COR-L47 (cell line): ENCODE measurements at regions not wholly inside any gene's neighbourhood (a gene's known extent, or its start where the extent isn't known, plus 50 kb on each side); places are given as distances from the start of the nearest gene placed in this dataset.

Experiments
- DNase-seq: peaks from one replicate; lab custom pipeline; 2025; lab: John Stamatoyannopoulos, UW

DNA sequence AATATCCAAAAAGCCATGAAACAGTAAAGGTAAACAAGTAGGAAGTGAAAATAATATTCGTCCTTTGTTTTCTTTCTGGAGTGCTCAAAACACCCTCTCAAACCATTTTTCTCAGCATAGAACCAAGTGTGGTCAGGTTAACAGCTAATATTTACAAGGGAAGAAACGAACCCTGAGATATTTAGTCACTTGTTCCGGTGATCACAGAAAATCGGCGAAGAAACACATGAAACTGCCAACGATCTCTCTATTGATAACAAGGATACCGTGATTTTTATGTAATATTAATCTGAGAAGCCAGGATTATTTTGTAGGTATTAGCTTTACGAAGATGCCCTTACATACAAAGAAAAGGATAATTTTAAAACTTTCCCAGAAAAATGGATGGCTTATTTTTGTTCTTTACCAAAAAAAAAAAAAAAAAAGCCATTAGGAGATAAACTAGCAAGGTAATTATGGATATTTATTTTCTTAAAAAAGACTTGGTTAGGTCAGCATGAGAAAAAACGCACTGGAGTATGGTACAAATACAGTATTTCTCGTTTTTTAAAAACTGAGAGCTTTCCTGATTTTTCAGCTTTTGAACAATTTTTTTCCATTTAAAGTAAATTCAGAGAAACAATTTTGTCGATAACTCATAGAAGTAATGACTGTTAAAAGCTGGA is 107.3 kb upstream of the HNRNPU start:
- DNase-seq, result no peak

DNA sequence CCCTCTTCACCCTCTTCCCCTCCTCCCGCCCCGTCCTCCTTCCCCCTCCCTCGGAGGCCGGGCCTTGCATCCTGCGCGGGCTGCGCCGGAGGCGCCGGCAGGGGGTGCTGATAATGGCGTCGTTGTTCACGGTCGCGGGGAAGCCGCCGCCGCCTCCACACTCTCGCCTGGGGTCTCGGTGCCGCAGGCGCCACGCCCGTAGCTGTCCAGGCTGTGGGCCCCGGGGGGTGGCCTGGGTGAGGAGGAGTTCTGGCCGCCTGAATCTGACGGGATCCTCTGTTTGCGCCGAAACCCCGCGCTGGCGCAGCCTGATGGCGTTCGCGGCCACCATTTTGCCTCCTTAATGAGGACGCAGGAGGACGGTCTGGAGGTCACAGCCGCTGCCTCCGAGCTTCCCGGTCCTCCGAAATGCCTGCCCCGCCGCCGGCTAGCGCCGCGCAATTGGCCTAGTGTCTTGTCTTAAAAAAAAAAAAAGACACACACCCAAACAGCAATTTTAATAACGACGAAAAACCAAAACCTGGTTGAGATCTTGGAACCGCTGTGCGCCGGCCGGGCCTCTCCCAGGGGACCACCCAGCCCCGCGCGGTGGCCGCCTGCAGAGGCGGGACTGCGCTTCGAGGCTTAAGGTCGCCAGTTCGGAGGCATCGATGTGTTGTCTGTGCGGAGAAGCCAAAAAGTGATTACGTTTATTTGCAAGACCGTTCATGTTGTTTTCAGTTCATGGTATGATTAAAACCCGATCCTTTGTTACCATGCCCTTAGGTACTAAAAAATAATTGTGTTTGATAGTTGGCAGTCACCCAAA is 106.6 kb upstream of the HNRNPU start:
- DNase-seq, result peak; percentile 94

DNA sequence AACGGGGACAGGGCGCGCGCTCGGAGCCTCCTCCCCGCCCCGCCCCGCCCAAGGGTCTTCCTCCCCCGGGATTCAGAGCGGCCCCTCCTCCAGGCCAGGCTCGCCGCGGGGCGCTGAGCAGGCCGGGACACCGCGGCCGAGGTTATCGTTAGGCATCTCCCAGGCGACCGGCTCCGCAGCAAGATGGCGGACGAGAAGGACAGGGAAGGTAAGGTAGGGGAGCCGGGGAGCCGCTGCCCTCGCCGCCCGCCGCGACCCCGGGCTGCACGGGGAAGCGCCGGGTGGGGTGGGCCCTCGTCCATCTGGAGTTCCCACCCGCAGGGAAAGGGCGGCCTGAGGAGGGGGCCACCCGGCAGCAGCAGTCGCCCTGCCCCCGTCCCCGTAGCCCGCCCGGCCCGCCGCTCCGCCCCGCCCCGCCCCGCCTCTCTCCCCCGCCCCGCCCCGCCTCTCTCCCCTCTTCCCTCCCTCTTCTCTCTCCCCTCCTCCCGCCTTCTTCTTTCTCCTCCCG is 105.9 kb upstream of the HNRNPU start:
- peak; percentile 78 for DNase-seq

DNA sequence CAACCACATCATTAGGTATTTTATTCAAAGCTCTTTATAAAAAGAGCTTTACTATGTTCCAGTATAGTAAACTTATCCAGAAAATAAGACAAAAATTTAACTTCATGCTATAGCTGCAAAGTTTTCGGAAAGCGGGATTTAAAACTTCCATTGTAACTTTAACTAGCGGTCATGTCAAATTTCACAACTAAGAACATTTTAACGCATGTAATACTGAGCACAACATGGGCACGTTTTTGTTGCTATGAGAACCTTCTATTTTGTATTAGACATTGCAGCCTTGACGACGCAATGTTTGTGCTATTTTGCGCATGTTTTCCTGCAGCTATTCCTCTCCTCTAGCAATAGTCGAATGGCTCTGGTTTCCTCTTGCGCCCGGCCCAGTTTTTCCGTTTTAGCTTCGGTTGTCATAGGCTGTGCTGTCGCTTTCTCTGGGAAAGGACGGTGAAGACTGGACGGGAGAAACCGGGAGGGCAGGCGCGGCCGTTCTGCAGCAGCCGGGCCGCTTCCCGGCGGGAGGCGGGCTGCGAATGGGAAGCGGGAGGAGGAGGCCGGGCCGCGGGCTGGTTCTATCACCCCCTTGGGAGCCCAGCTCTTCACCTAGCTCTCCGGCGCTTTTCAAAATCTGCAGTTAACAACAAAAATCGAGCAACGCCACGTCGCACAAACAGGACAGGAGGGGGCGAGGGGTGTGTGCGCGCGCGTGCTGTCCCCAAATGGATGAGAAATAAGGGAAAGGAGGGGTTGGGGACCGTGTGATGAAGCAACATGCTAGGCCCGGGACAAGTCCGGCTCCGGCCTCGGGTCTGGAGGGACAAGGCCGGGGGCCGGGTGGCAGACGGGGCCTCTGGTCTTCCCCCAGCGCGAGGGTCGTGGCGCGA is 105.3 kb upstream of the HNRNPU start:
- peak; percentile 58 for DNase-seq

- no peak for DNase-seq
Observed at GRCh38 chr1:244968881-244969280, 104.5 kb upstream of the HNRNPU start.

DNA sequence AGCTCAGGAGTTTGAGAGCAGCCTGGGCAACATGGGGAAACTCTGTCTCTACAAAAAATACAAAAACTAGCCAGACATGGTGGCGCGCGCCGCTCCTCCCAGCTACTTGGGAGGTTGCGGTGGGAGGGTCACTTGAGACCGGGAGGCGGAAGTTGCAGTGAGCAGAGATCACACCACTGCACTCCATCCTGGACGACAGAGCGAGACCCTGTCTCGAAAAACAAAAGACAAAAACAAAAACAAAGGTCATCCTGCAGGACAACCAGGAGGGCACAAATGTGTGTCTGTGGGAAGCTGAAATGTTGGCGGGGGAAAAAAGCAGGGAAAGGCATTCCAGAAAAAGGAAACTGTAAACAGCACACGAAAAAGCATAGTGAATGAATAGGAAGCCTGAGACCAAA is 104.1 kb upstream of the HNRNPU start:
- DNase-seq, result no peak

DNA sequence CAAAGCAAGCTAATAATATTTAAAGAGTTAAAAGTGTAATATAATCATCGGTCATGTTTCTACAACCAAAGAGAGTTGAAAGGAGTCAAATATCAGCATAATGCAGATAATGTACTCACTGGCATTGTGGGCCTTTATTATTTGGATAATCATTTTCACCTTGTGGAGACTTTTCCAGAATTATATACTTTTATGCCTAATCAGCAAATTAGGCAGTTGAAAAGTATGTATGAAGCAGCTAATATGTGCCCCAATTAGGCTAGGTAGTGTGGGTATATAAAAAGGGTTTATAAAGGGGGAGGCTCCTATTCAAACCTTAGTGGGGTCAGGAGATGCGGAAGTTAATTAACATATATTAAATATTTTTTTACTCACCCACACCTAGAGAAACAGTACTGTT is 102.8 kb upstream of the HNRNPU start:
- no peak for DNase-seq

- DNase-seq, result no peak
Observed at GRCh38 chr1:244965185-244966030, 101.1 kb upstream of the HNRNPU start.

- DNase-seq, result no peak
Observed at GRCh38 chr1:244964112-244964971, 100.0 kb upstream of the HNRNPU start.

DNA sequence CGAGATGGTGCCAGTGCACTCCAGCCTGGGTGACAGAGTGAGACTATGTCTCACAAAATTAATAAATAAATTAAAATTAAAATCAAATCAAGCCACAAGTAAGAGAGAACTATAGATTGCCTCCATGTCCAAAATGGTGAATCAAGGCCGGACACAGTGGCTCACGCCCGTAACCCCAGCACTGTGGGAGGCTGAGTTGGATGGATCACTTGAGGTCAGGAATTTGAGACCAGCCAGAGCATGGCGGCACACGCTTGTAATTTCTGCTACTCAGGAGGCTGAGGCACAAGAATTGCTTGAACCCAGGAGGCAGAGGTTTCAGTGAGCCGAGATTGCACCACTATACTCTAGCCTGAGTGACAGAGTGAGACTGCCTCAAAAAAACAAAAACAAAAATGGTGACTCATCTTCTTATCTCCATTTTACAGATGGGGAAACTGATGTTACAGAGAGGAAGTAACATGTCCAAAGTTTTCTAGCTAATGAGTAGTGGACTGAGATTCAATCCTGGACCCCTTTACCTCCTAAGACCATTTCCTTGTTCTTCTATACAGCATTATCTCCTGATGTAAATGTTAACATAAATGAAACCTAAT is 99.0 kb upstream of the HNRNPU start:
- DNase-seq, result no peak

DNA sequence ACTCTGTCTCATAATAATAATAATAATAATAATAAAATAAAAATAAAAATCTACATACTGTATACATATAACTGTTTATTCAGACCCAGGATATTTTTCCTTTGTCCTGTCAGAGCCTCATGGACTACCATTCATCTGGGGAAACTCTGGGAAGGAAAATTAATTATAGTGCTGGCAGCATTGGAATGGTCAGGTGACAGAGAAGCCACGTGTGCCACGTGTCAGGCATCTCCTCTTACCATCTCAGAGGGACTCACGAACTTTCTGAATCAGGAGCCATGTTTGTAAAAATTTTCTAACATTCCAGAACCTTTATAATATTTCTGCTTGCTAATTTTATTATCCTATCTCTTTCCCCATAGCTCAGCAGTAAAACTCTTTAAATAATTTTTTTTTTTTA is 97.8 kb upstream of the HNRNPU start:
- DNase-seq, result no peak

GRCh38 chr1:244960904-244961303 is 96.6 kb upstream of the HNRNPU start:
- no peak for DNase-seq

DNA sequence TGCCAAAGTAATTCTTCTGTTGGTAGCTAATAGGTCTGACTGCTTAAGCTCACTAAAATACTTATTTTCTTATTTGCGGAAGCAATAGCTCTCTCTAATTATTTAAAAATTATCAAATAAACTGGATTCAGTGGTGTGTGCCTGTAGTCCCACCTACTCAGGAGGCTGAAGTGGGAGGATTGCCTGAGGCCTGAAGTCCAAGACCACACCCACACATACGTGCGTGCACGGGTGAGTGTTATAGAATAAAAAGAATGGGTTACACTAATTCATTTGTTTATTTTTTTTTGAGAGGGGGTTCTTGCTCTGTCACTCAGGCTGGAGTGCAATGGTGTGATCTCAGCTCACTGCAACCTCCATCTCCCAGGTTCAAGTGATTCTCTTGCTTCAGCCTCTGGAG is 94.2 kb upstream of the HNRNPU start:
- no peak for DNase-seq

DNA sequence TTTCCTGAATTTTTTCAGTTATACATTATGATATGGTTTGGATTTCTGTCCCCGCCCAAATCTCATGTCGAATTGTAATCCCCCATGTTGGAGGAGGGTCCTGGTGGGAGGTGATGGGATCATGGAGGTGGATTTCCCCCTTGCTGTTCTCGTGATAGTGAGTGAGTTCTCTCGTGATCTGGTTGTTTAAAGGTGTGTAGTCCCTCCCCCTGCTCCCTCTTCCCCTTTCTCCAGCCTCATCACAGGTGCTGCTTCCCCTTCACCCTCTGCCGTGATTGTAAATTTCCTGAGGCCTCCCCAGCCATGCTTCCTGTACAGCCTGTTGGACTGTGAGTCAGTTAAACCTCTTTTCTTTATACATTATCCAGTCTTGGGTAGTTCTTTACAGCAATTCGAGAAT is 93.2 kb upstream of the HNRNPU start:
- no peak for DNase-seq

DNA sequence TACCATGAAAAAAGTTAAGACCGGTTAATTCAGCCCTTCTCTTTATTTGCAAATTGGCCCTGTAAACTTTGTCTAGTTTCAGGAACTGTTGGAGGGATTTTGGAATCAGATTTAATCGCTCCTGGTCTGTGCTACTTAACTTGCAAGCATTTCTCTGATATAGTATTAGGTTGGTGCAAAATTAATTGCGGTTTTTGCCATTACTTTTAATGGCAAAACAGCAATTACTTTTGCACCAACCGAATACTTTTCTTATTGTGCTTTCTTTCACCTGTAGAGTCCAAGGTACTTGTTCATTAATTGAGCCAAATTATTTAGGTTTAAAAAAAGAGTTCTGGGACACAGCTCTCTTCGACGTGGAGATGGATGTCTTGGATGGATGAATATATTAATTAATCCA is 92.8 kb upstream of the HNRNPU start:
- no peak for DNase-seq

GRCh38 chr1:244955661-244956060 is 91.3 kb upstream of the HNRNPU start:
- DNase-seq, result no peak

- no peak for DNase-seq
Observed at GRCh38 chr1:244954359-244954758, 90.0 kb upstream of the HNRNPU start.

GRCh38 chr1:244953901-244954300 is 89.6 kb upstream of the HNRNPU start:
- no peak for DNase-seq

DNA sequence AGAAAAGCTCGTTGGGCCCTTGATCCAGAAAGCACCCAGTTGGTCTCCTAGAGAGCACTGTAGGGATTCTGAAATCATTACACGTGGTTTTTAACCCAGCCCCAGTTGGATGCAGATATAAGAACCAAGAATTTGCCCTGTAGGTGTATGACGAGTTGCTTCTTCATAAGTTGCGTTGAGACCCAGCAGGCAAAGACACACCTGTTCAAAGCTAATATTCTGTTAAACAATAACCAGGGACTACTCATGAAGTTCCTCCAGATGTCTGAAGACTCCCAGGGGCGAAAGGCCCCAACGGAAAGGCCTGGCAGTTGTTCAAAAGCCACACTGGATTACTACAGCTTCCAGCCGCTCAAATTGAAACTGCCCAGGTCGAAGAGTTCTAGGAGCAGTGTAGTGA is 88.6 kb upstream of the HNRNPU start:
- no peak for DNase-seq

DNA sequence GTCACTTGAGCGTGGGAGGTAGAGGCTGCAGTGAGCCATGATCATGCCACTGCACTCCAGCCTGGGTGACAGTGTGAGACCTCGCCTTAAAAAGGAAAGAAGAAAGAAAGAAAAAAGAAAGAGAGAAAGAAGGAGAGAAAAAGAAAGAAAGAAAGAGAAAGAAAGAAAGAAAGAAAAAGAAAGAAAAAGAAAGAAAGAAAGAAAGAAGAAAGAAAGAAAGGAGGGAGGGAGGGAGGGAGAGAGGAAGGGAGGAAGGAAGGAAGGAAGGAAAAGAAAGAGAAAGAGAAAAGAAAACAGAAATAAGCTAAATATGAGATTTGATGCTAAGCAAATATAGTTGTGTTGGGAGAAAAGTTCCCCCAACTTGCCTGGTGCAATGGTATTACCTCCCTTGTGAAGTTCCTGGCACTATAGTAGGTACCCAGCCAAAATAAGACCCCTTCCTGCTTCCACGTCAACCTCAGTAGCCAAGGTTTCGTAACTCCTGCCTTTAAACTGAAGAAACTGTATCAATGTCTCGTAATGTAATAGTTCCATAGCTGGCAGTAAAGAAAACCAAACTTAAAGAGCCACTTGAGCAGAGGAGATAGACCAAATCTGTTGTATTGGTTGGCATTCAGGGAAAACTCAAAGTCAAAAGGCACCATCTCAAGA is 88.1 kb upstream of the HNRNPU start:
- no peak for DNase-seq
